ENCODE measurements at regions not wholly inside any gene's neighbourhood (a gene's known extent, or its start where the extent isn't known, plus 50 kb on each side); places are given as distances from the start of the nearest gene placed in this dataset.
A peak's percentile ranks its signal among the peaks of the same experiment; 100 is the strongest.

- Histone ChIP-seq H3K4me1 (ENCODE audit: insufficient read depth, poor library complexity, severe bottlenecking) (no peaks in the 10 kb centered on the region), H3K27me3 (ENCODE audit: insufficient read depth, poor library complexity, severe bottlenecking) (no peaks in the 10 kb centered on the region), H3K4me3 (ENCODE audit: severe bottlenecking) (no peak overlapping the region), H3K36me3 (ENCODE audit: low read depth) (no peaks in the 10 kb centered on the region), H3K27ac (ENCODE audit: poor library complexity, severe bottlenecking) (no peak overlapping the region), H3K9me3 (ENCODE audit: severe bottlenecking) (no peaks in the 10 kb centered on the region)
- TF ChIP-seq CTCF (IDR thresholded peaks at IDR 0.05; ENCODE audit: poor library complexity, severe bottlenecking), result no peak
- ATAC-seq (ENCODE audit: low read depth) (no peak), DNase-seq (ENCODE audit: low spot score) (no peak)
Measured at GRCh38 chr3:101095693-101096430, 102.6 kb upstream of the ABI3BP start.

DNA sequence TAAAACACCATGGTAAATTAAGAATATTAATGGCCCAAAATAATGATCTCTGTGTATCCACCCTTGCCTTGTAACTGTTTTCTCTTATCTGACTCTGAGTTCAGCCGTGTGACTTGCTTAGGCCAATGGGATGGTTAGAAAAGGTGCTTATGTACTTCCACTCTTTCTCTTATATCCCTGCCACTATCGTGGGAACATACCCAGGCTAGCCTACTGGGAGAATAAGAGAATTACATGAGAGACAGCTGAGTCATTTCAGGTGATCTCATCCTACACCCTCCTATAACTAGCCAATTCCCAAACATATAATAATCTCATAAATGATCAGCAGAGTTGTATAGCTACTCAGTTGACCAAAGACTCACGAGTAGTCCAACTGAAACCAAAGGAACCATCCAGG lies 98.3 kb upstream of the ABI3BP start:
- Histone ChIP-seq H3K9me3 (ENCODE audit: severe bottlenecking) (no peaks in the 10 kb centered on the region), H3K36me3 (ENCODE audit: low read depth) (no peaks in the 10 kb centered on the region), H3K27ac (ENCODE audit: poor library complexity, severe bottlenecking) (no peak overlapping the region), H3K4me3 (ENCODE audit: severe bottlenecking) (no peak overlapping the region), H3K4me1 (ENCODE audit: insufficient read depth, poor library complexity, severe bottlenecking) (no peaks in the 10 kb centered on the region), H3K27me3 (ENCODE audit: insufficient read depth, poor library complexity, severe bottlenecking) (no peaks in the 10 kb centered on the region)
- DNase-seq (ENCODE audit: low spot score), result no peak
- ATAC-seq (ENCODE audit: low read depth), result peak; percentile 85
- TF ChIP-seq CTCF (IDR thresholded peaks at IDR 0.05; ENCODE audit: poor library complexity, severe bottlenecking), result no peak

DNA sequence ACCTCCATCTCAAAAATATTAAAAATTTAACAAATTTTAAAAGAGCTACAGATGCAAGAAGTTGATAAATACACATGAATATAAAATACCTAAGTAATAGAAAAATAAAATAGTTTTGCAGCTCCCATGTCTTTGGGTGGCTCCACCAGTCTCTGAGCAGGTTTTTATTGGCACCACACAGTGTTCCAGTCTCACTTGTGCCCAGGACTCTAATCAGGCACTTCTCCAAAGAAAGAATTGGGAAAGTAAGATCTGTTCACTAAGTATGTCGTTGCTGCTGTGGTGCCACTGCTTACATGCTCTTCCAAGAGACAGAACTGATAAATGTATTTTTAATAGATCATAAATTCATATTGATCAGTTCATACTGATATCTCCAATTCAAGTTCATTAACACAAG lies 92.5 kb upstream of the ABI3BP start:
- DNase-seq (ENCODE audit: low spot score) (no peak), ATAC-seq (ENCODE audit: low read depth) (no peak)
- H3K4me3 ChIP-seq (ENCODE audit: severe bottlenecking), result no peak overlapping the region
- no peaks in the 10 kb centered on the region for H3K4me1 ChIP-seq (ENCODE audit: insufficient read depth, poor library complexity, severe bottlenecking)
- no peaks in the 10 kb centered on the region for H3K9me3 ChIP-seq (ENCODE audit: severe bottlenecking)
- H3K27ac ChIP-seq (ENCODE audit: poor library complexity, severe bottlenecking), result no peak overlapping the region
- no peaks in the 10 kb centered on the region for H3K27me3 ChIP-seq (ENCODE audit: insufficient read depth, poor library complexity, severe bottlenecking)
- no peaks in the 10 kb centered on the region for H3K36me3 ChIP-seq (ENCODE audit: low read depth)
- no peak for TF ChIP-seq CTCF (IDR thresholded peaks at IDR 0.05; ENCODE audit: poor library complexity, severe bottlenecking)

- Histone ChIP-seq H3K4me1 (ENCODE audit: insufficient read depth, poor library complexity, severe bottlenecking) (no peaks in the 10 kb centered on the region), H3K27ac (ENCODE audit: poor library complexity, severe bottlenecking) (no peak overlapping the region), H3K9me3 (ENCODE audit: severe bottlenecking) (no peaks in the 10 kb centered on the region), H3K36me3 (ENCODE audit: low read depth) (no peaks in the 10 kb centered on the region), H3K4me3 (ENCODE audit: severe bottlenecking) (no peak overlapping the region), H3K27me3 (ENCODE audit: insufficient read depth, poor library complexity, severe bottlenecking) (no peaks in the 10 kb centered on the region)
- DNase-seq (ENCODE audit: low spot score), result no peak
- no peak for ATAC-seq (ENCODE audit: low read depth)
- no peak for TF ChIP-seq CTCF (IDR thresholded peaks at IDR 0.05; ENCODE audit: poor library complexity, severe bottlenecking)
Measured at GRCh38 chr3:101084404-101084803, 91.2 kb upstream of the ABI3BP start.

GRCh38 chr3:101081999-101082398 lies 88.8 kb upstream of the ABI3BP start:
- Histone ChIP-seq H3K4me3 (ENCODE audit: severe bottlenecking) (no peak overlapping the region), H3K27ac (ENCODE audit: poor library complexity, severe bottlenecking) (no peak overlapping the region), H3K27me3 (ENCODE audit: insufficient read depth, poor library complexity, severe bottlenecking) (no peaks in the 10 kb centered on the region), H3K9me3 (ENCODE audit: severe bottlenecking) (no peaks in the 10 kb centered on the region), H3K36me3 (ENCODE audit: low read depth) (no peaks in the 10 kb centered on the region), H3K4me1 (ENCODE audit: insufficient read depth, poor library complexity, severe bottlenecking) (no peaks in the 10 kb centered on the region)
- no peak for DNase-seq (ENCODE audit: low spot score)
- peak; percentile 36; the same call in 2 of the 3 replicates for ATAC-seq (ENCODE audit: low read depth)
- no peak for TF ChIP-seq CTCF (IDR thresholded peaks at IDR 0.05; ENCODE audit: poor library complexity, severe bottlenecking)
